Kidney glomerular epithelial cell (primary cell): ENCODE measurements at regions not wholly inside any gene's neighbourhood (a gene's known extent, or its start where the extent isn't known, plus 50 kb on each side); places are given as distances from the start of the nearest gene placed in this dataset.
"Not testable (repeated sequence)": the region's sequence is repeated elsewhere in the genome, so short reads cannot be mapped to it uniquely, and the experiment has no call there.

Experiments
- DNase-seq: peaks from one replicate; lab custom pipeline; 2025; lab: John Stamatoyannopoulos, UW

DNA sequence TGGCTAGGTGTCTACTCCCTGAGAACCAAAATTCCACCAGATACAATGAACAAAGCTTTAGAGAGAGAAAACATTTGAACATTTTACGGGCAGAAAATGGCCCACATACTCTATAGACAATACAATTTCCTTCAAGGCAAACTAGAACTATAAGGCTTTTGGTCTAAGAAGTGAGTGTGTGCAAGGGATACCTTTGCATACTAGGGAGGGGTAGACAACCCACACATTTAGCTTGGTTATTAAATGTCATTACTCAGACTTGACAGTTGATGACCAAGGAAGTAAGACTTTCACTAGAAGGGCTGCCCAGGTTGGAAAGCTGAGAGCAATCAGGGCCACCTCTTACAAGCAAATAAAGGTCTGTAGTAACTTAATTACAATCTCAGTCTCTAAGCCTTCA lies 64.0 kb upstream of the PLEKHM1 start:
- not testable (repeated sequence) for DNase-seq

DNA sequence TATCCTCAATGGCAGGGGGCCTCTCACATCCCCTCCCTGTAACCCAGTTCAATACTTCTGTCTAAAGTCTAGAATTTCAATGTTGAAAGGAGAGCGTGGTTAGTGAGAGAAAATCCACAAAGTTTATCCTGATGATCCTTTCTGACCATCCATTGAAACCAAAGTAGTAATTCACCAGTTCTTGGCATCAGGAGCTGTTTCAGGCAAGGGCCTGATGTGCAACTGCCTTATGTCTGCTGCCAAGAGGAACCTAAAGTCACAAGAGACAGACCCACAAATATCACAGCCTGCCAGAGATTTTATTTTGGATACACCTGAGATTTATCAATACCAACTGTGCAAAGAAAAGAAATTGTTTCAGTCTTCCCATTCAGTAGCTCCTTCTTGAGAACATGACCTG lies 68.3 kb upstream of the PLEKHM1 start:
- DNase-seq: not testable (repeated sequence)

DNA sequence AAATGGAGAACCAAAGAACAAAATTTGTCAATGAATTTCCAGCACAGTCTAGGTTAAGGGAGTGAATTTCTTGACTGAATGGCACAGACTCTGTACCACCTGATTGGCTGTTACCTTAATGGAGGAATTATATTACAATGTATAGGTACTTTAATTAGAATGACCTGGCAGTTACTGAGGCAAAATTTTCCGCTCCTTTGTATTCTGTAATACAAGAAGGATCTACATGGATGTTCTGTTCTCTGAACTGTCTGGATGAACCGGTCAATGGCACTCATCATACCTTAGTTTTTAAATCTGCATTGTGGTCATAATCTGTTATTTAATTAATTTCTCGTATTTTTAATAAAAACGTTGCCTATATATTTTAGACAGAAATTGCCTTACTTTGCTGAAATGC lies 72.3 kb upstream of the PLEKHM1 start:
- not testable (repeated sequence) for DNase-seq

- DNase-seq: not testable (repeated sequence)
Measured at GRCh38 chr17:45563283-45563682, 72.8 kb upstream of the PLEKHM1 start.

- DNase-seq: not testable (repeated sequence)
Measured at GRCh38 chr17:45568275-45568674, 77.8 kb upstream of the PLEKHM1 start.

GRCh38 chr17:45573326-45573725 lies 82.8 kb upstream of the PLEKHM1 start:
- not testable (repeated sequence) for DNase-seq

- DNase-seq: no peak
Measured at GRCh38 chr17:45573924-45574770, 83.6 kb upstream of the PLEKHM1 start.

GRCh38 chr17:45575126-45575885 lies 84.8 kb upstream of the PLEKHM1 start:
- DNase-seq: no peak

GRCh38 chr17:45576527-45577307 lies 86.2 kb upstream of the PLEKHM1 start:
- DNase-seq: not testable (repeated sequence)

- DNase-seq: no peak
Measured at GRCh38 chr17:45577571-45578279, 87.2 kb upstream of the PLEKHM1 start.

- DNase-seq: no peak
Measured at GRCh38 chr17:45578516-45579455, 88.3 kb upstream of the PLEKHM1 start.

GRCh38 chr17:45579529-45580495 lies 89.3 kb upstream of the PLEKHM1 start:
- DNase-seq: no peak

DNA sequence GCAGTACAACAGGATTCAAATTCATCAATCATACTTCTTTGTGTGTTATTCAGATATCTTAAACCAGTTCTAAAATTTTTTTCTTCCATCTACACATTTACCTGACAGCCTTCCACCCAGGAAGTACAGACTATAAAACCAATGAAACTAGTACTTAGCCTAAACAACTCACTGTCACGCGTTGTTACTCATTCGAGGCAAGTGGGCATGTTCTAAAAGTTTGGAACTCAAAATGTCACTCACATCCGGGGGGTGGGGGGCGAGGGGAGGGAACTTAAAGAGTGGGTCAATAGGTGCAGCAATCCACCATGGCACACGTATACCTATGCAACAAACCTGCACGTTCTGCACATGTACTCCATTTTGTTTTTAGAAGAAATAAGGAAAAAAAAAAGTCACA lies 90.4 kb upstream of the PLEKHM1 start:
- no peak for DNase-seq

DNA sequence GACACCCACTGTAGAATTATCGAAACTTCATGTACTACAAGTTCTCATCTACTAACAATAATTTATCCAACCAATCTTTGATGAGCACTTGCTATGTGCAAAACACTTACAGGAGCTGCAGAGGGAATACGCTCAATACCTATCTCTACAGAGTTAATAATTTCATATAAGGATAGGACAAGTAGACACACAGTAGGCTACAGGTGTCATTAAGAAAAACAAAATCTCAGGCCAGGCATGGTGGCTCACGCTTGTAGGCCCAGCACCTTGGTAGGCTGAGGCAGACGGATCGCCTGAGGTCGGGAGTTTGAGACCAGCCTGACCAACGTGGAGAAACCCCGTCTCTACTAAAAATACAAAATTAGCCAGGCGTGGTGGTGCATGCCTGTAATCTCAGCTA lies 91.3 kb upstream of the PLEKHM1 start:
- no peak for DNase-seq

DNA sequence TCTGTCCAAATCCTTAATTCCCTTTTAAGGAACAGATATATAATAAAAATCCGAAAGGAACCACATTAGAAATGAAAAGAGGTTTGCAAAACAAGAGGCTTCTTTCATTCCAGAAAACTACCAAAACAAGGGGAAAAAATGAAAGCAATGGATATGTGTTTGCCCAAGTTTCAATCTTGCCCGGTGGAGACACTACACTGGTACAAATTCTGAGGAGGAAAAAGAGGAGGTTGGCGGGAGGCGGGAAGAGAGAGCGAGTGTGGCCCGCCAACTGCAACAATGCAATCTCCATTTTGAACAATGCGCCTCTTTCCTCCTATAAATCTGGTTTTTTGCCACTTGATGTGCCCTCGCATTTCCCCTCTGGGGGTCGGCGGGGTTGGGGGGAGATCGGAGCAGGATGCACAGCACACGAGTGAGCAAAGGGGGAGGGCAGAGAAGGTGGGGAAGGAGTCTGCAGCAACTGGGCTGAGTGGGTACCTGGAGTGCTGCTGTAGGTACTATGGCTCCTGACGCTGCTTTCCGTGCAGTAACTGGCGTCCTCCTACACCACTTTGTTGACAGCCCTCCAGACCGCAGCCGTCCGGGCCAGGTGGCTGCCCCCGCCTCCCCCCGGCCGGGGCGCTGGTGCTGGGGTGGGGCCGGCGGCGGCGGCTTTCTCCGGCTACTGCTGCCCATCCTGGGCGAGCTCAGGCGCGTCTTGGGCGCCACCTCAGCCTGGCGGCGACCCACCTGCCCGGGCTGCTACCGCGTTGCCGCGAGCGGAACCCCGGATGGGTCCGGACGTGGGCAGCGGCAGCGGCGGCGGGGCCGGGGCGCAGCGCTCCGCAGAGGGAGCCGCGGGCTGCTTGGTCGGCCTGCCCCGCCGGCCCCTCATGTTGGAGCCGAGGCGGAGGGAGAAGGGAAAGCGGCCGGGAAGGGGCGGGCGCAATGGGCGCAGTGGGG lies 93.8 kb upstream of the PLEKHM1 start:
- no peak for DNase-seq

- not testable (repeated sequence) for DNase-seq
Measured at GRCh38 chr17:45585037-45585733, 94.7 kb upstream of the PLEKHM1 start.

DNA sequence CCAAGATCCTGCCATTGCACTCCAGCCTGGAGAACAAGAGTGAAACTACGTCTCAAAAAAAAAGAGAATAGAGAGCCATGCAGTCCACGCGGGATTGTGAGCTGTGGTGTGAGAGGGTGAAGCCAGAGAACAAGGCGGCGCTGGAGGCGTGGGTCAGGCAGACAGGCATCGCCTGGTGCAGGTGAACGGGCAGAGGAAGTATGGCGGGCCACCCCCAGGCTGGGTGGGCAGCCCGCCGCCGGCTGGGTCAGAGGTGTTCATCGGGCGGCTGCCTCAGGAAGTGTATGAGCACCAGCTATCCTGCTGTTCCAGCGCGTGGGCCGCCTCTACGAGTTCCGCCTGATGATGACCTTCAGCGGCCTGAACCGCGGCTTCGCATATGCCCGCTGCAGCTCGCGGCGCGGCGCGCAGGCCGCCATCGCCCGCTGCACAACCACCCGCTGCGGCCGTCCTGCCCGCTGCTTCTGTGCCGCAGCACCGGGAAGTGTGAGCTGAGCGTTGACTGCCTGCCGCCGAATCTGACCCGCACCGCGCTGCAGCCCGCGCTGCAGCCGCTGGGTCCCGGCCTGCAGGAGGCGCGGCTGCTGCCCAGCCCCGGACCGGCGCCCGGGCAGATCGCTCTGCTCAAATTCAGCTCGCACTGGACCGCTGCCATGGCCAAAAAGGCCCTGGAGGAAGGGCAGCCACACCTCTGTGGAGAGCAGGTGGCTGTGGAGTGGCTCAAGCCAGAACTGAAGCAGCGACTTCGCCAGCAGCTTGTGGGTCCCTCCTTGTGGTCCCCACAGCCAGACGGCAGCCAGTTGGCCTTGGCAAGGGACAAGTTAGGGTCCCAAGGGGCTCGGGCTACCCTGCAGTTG lies 95.5 kb upstream of the PLEKHM1 start:
- not testable (repeated sequence) for DNase-seq
